IMR-90 (cell line): ENCODE measurements at regions not wholly inside any gene's neighbourhood (a gene's known extent, or its start where the extent isn't known, plus 50 kb on each side); places are given as distances from the start of the nearest gene placed in this dataset.

Experiments used
- ATAC-seq: fragments of 200-7000 bp; cut with Tn5 transposase; 2 replicates; pipeline ENCODE4 v1.9.1; 2020; ENCODE audit warnings: low read depth, mild to moderate bottlenecking, moderate library complexity
- BruUV-seq: library from RNA; stranded (reverse); fragments of 400-500 nt; replicated peaks from 2 replicates; lab custom pipeline; 2021; lab: Mats Ljungman, UMichigan
- CTCF ChIA-PET: fragments of 300-600 bp; formaldehyde crosslinking; extraction: SDS; loops from one replicate; lab custom pipeline; 2021; ENCODE audit warnings: antibody characterized with exemption; lab: Yijun Ruan, JAX
- POLR2A ChIA-PET: fragments of 300-600 bp; sonication (Branson Sonifier 250); formaldehyde crosslinking; loops from one replicate; lab custom pipeline; 2022; ENCODE audit warnings: antibody characterized with exemption; ENCODE audit not compliant: unreplicated experiment; lab: Charles Lee
- DNase-seq: peaks from one replicate; pipeline ENCODE4 v3.0.0; 2013
- H2AFZ ChIP-seq: replicated peaks from 2 replicates; pipeline ENCODE3; 2013; ENCODE audit warnings: low read length, mild to moderate bottlenecking; ENCODE audit not compliant: poor library complexity
- H2AK5ac ChIP-seq: 2 replicates; pipeline ENCODE4 v1.6.1; 2013; ENCODE audit warnings: low read depth, low read length, inconsistent platforms
- H2AK9ac ChIP-seq: replicated peaks from 2 replicates; pipeline ENCODE3; 2013; ENCODE audit warnings: mild to moderate bottlenecking, low read depth, low read length, moderate library complexity; ENCODE audit not compliant: poor library complexity
- H2BK120ac ChIP-seq: 2 replicates; pipeline ENCODE4 v1.6.1; 2013; ENCODE audit warnings: low read depth, low read length, inconsistent platforms
- H2BK15ac ChIP-seq: 3 replicates; pipeline ENCODE4 v1.6.1; 2013; ENCODE audit warnings: low read depth, low read length, inconsistent platforms
- H2BK20ac ChIP-seq: 2 replicates; pipeline ENCODE4 v1.6.1; 2013; ENCODE audit warnings: low read depth, mild to moderate bottlenecking, inconsistent platforms, low read length, moderate library complexity
- H2BK5ac ChIP-seq: 2 replicates; pipeline ENCODE4 v1.6.1; 2013; ENCODE audit warnings: mild to moderate bottlenecking, low read depth, low read length, inconsistent platforms; ENCODE audit not compliant: poor library complexity, severe bottlenecking
- H3K14ac ChIP-seq: replicated peaks from 2 replicates; pipeline ENCODE4 v1.6.1; 2013; ENCODE audit warnings: low read depth, low read length, inconsistent platforms
- H3K18ac ChIP-seq: 2 replicates; pipeline ENCODE4 v1.6.1; 2013; ENCODE audit warnings: low read depth, low read length, control low read depth
- H3K23ac ChIP-seq: 2 replicates; pipeline ENCODE4 v1.6.1; 2013; ENCODE audit warnings: low read depth, low read length, inconsistent platforms
- H3K27ac ChIP-seq: 2 replicates; pipeline ENCODE4 v1.5.1; 2013; ENCODE audit warnings: mild to moderate bottlenecking, control low read depth, low read length; ENCODE audit not compliant: insufficient read depth
- H3K27me3 ChIP-seq: 2 replicates; pipeline ENCODE4 v1.6.1; 2013; ENCODE audit warnings: low read length; ENCODE audit not compliant: control insufficient read depth, insufficient read depth
- H3K36me3 ChIP-seq: 2 replicates; pipeline ENCODE4 v1.6.1; 2013; ENCODE audit warnings: low read length, mixed read lengths; ENCODE audit not compliant: control insufficient read depth, insufficient read depth
- H3K4ac ChIP-seq: 2 replicates; pipeline ENCODE4 v1.6.1; 2013; ENCODE audit warnings: low read depth, low read length, inconsistent platforms
- H3K4me1 ChIP-seq: 2 replicates; pipeline ENCODE4 v1.6.1; 2013; ENCODE audit warnings: low read length, mixed read lengths; ENCODE audit not compliant: control insufficient read depth, insufficient read depth
- H3K4me2 ChIP-seq: 2 replicates; pipeline ENCODE4 v1.6.1; 2013; ENCODE audit warnings: low read depth, mild to moderate bottlenecking, control low read depth, low read length, moderate library complexity
- H3K4me3 ChIP-seq: 2 replicates; pipeline ENCODE4 v1.5.1; 2013; ENCODE audit warnings: low read depth, mild to moderate bottlenecking, control low read depth, low read length, moderate library complexity; ENCODE audit not compliant: insufficient read depth
- H3K56ac ChIP-seq: 2 replicates; pipeline ENCODE4 v1.6.1; 2013; ENCODE audit warnings: low read length, inconsistent platforms; ENCODE audit not compliant: insufficient read depth; ENCODE audit errors: extremely low read depth
- H3K79me1 ChIP-seq, 2 experiments: 2 replicates each; pipeline ENCODE4 v1.6.1; 2013; ENCODE audit warnings: low read length in 2 of 2, inconsistent platforms in 1 of 2, low read depth in 1 of 2
- H3K9ac ChIP-seq: 2 replicates; pipeline ENCODE4 v1.6.1; 2013; ENCODE audit warnings: low read depth, low read length, control low read depth
- H3K9me1 ChIP-seq: 2 replicates; pipeline ENCODE4 v1.6.1; 2013; ENCODE audit warnings: low read length, inconsistent platforms; ENCODE audit not compliant: insufficient read depth
- H3K9me3 ChIP-seq: 2 replicates; pipeline ENCODE4 v1.6.1; 2013; ENCODE audit warnings: low read length; ENCODE audit not compliant: control insufficient read depth, insufficient read depth
- H4K20me1 ChIP-seq: 2 replicates; pipeline ENCODE4 v1.6.1; 2013; ENCODE audit warnings: low read length, inconsistent platforms; ENCODE audit not compliant: insufficient read depth
- H4K5ac ChIP-seq: 2 replicates; pipeline ENCODE4 v1.6.1; 2013; ENCODE audit warnings: mild to moderate bottlenecking, low read depth, low read length, control low read depth
- H4K8ac ChIP-seq, 2 experiments: 2 replicates each; pipeline ENCODE4 v1.6.1; 2013; ENCODE audit warnings: low read depth in 2 of 2, low read length in 2 of 2, control low read depth in 1 of 2, inconsistent platforms in 1 of 2
- H4K91ac ChIP-seq: 2 replicates; pipeline ENCODE4 v1.6.1; 2013; ENCODE audit warnings: low read depth, low read length, inconsistent platforms; ENCODE audit not compliant: insufficient read depth
- BHLHE40 ChIP-seq: fragments of 150-350 bp; IDR thresholded peaks from 2 replicates; pipeline ENCODE4 v1.6.1; 2016; ENCODE audit warnings: mild to moderate bottlenecking, low read depth, low read length
- CHD1 ChIP-seq: IDR thresholded peaks from 2 replicates; pipeline ENCODE4 v1.6.1; 2012; ENCODE audit warnings: low read depth, low read length, improper control_type of control experiment
- CTCF ChIP-seq: conservative IDR thresholded peaks from 2 replicates; pipeline ENCODE4 v1.5.1; 2012; ENCODE audit warnings: mild to moderate bottlenecking, low read depth, low read length, improper control_type of control experiment
- ELK1 ChIP-seq: fragments of 150-350 bp; IDR thresholded peaks from 2 replicates; pipeline ENCODE4 v1.6.1; 2016; ENCODE audit warnings: low read depth, mild to moderate bottlenecking, low read length, moderate library complexity, borderline replicate concordance
- FOS ChIP-seq: fragments of 150-350 bp; IDR thresholded peaks from 2 replicates; pipeline ENCODE4 v1.6.1; 2016; ENCODE audit warnings: low read depth, low read length
- MAFK ChIP-seq: IDR thresholded peaks from 2 replicates; pipeline ENCODE4 v1.6.1; 2012; ENCODE audit warnings: low read depth, low read length, improper control_type of control experiment
- MAZ ChIP-seq: IDR thresholded peaks from 2 replicates; pipeline ENCODE4 v1.6.1; 2012; ENCODE audit warnings: low read depth, mild to moderate bottlenecking, low read length, improper control_type of control experiment, moderate library complexity, borderline replicate concordance
- MXI1 ChIP-seq: IDR thresholded peaks from 2 replicates; pipeline ENCODE4 v1.6.1; 2012; ENCODE audit warnings: low read depth, mild to moderate bottlenecking, low read length, moderate library complexity, borderline replicate concordance
- NFE2L2 ChIP-seq: fragments of 150-350 bp; IDR thresholded peaks from 2 replicates; pipeline ENCODE4 v1.6.1; 2016; ENCODE audit warnings: low read depth, mild to moderate bottlenecking, low read length
- POLR2A ChIP-seq: IDR thresholded peaks from 2 replicates; pipeline ENCODE4 v1.6.1; 2012; ENCODE audit warnings: mild to moderate bottlenecking, low read depth, low read length
- RAD21 ChIP-seq: IDR thresholded peaks from 2 replicates; pipeline ENCODE4 v1.6.1; 2012; ENCODE audit warnings: low read length, improper control_type of control experiment
- RCOR1 ChIP-seq: IDR thresholded peaks from 2 replicates; pipeline ENCODE4 v1.6.1; 2012; ENCODE audit warnings: mild to moderate bottlenecking, low read length, improper control_type of control experiment; ENCODE audit not compliant: insufficient replicate concordance
- RFX5 ChIP-seq: IDR thresholded peaks from 2 replicates; pipeline ENCODE4 v1.8.0; 2012; ENCODE audit warnings: low read depth, mild to moderate bottlenecking, low read length, moderate library complexity
- SMC3 ChIP-seq: fragments of 150-350 bp; IDR thresholded peaks from 2 replicates; pipeline ENCODE4 v1.6.1; 2016; ENCODE audit warnings: low read depth, mild to moderate bottlenecking, antibody characterized with exemption, low read length, moderate library complexity
- USF2 ChIP-seq: fragments of 150-350 bp; IDR thresholded peaks from 2 replicates; pipeline ENCODE4 v1.6.1; 2017; ENCODE audit warnings: mild to moderate bottlenecking, antibody characterized with exemption, low read length, low read depth
- WGBS, 2 experiments: methylation state at CpG; one replicate each; pipeline versions ENCODE4 v1.1.5 to v1.1.7; 2013; ENCODE audit warnings: missing lambda C conversion rate in 2 of 2; ENCODE audit not compliant: insufficient read length in 1 of 2; ENCODE audit errors: extremely low coverage in 2 of 2; 5-methylcytosine and 5-hydroxymethylcytosine counted together
- dilution Hi-C: fragments of 300-500 bp; cut with HindIII; formaldehyde crosslinking; loops from one replicate; pipeline ENCODE4 v1.14.3; 2018; ENCODE audit warnings: low sequenced_read_pairs; ENCODE audit not compliant: unreplicated experiment
- in situ Hi-C: fragments of 300-500 bp; cut with MboI; formaldehyde crosslinking; loops from 3 replicates; pipeline ENCODE4 v1.14.3; 2019; ENCODE audit warnings: low sequenced_read_pairs, inconsistent platforms, mixed read lengths
- intact Hi-C: fragments of 100-400 bp; cut with micrococcal nuclease; formaldehyde crosslinking; loops from 2 replicates; pipeline ENCODE4 v1.10.0; 2022

- H3K79me1 ChIP-seq, result no peaks in the 10 kb centered on the region
- POLR2A ChIA-PET, result no interaction called here
These were observed 1331.8 kb upstream of the ZEB2 start for GRCh38 chr2:145851730-145852129.

More at GRCh38 chr2:145851730-145852129, 1331.8 kb upstream of the ZEB2 start:
- H3K27me3 ChIP-seq, result no peaks in the 10 kb centered on the region
- H3K18ac ChIP-seq, result no peak overlapping the region
- H3K56ac ChIP-seq, result no peak overlapping the region
- no peak overlapping the region for H3K4me3 ChIP-seq
- no peak overlapping the region for H3K14ac ChIP-seq
- intact Hi-C loops (no loop called here), in situ Hi-C loops (no loop called here), dilution Hi-C loops (no loop called here)
- no peak overlapping the region for H4K91ac ChIP-seq
- no peak overlapping the region for H3K4me2 ChIP-seq
- H3K9me1 ChIP-seq, result no peaks in the 10 kb centered on the region
- no peak overlapping the region for H4K8ac ChIP-seq
- no TSS peak for BruUV-seq
- H3K9me3 ChIP-seq, result no peaks in the 10 kb centered on the region
- no peak overlapping the region for H4K5ac ChIP-seq
- no peak overlapping the region for H2BK120ac ChIP-seq
- ATAC-seq (no peak), DNase-seq (no peak)
- no peaks in the 10 kb centered on the region for H3K36me3 ChIP-seq
- TF ChIP-seq CHD1, result no peak
- no peak for TF ChIP-seq NFE2L2
- no peak for TF ChIP-seq SMC3
- no peak for TF ChIP-seq FOS
- no peak for TF ChIP-seq RFX5
- TF ChIP-seq CTCF, result no peak
- TF ChIP-seq RCOR1, result no peak
- TF ChIP-seq RAD21, result no peak
- TF ChIP-seq USF2, result no peak
- no peak for TF ChIP-seq ELK1
- no peak for TF ChIP-seq MXI1
- no peak for TF ChIP-seq BHLHE40
- no peak for TF ChIP-seq MAFK
- TF ChIP-seq POLR2A, result no peak
- TF ChIP-seq MAZ, result no peak
- H2AK5ac ChIP-seq, result no peak overlapping the region
- no peak overlapping the region for H3K4ac ChIP-seq
- no CpG with 5 or more reads among the region's 2 CpGs for WGBS, 2 experiments
- H3K4me1 ChIP-seq, result no peaks in the 10 kb centered on the region
- H2AFZ ChIP-seq, result no peak overlapping the region
- no peak overlapping the region for H3K27ac ChIP-seq
- H3K9ac ChIP-seq, result no peak overlapping the region
- no peak overlapping the region for H3K23ac ChIP-seq
- no peak overlapping the region for H2BK5ac ChIP-seq
- no peaks in the 10 kb centered on the region for H4K20me1 ChIP-seq
- H2BK15ac ChIP-seq, result no peak overlapping the region
- no peak overlapping the region for H2BK20ac ChIP-seq
- H2AK9ac ChIP-seq, result no peak overlapping the region
- CTCF ChIA-PET, result interaction anchor here (2.7 kb wide), 1 partner anchor 10 kb away, joined by 6 read pairs; no protein-coding TSS in a partner anchor
